ENCODE measurements at regions not wholly inside any gene's neighbourhood (a gene's known extent, or its start where the extent isn't known, plus 50 kb on each side); places are given as distances from the start of the nearest gene placed in this dataset.

GRCh38 chr10:117884592-117884991, 162.1 kb downstream of the RAB11FIP2 start:
- no peak for DNase-seq

- DNase-seq, result no peak
Observed at GRCh38 chr10:117885206-117885829, 161.4 kb downstream of the RAB11FIP2 start.

- no peak for DNase-seq
Observed at GRCh38 chr10:117886766-117887165, 160.0 kb downstream of the RAB11FIP2 start.

DNA sequence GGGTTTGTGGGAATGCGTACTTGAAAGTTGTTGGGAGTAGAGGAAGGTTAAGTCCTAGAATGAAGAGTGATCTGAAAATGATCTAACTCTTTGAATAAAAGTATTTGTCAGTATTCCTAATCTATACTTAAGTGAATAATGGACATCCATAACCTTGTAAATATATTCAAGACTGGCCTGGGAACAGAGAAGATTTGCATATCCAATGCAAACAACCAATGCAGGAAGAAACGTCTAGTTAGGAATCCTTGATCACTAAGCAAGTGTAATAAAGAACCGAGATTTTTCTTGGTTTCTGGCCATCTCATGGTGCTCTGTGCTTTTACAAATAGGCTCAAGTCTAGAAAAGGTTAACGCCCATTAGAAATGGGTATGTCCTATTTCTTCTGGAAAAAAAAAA, 157.1 kb downstream of the RAB11FIP2 start:
- DNase-seq, result no peak

DNA sequence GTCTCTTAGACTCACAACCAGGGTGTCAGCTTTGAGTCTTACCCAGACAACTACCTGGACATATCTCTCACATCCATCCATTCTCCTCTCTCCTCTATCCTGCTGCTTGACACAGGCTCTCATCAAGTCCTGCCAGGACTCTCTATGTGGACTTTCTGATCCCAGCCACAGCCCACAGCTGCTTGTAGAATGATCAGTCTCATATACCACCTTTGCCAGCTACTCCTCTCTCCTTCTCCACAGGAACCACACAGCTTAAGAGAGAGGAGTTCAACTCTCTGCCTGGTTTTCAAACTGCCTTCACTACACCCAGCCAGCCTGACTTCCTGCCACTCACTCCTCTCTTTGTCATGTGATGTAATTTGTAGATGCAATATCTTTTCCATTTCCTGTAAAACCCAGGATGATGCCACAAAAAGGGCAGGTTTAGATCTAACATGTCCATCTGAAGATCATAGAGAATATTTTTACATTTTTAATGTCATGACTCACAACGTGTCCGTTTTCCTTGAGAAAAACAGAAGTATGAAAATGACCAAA, 154.0 kb downstream of the RAB11FIP2 start:
- no peak for DNase-seq

DNA sequence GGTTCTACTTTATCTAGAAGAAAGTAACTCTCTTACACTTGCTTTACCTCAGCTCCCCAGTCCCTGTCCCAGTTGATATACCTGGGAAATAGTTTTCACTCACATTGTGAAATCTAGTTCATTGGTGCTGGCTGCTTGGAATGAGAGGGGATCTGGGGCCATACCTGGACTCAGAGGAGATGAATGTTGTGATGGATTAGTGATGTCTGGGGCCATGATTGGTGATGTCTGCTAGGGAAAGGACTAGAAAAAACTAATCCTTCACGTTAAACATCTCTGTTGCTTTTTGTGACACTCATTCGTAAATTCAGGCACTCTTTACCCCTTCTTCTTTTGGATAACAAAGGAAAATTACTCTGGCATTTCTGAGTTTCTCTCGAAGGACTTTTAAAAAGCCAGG, 152.4 kb downstream of the RAB11FIP2 start:
- DNase-seq, result no peak

GRCh38 chr10:117896517-117896916, 150.2 kb downstream of the RAB11FIP2 start:
- no peak for DNase-seq

- no peak for DNase-seq
Observed at GRCh38 chr10:117899181-117899683, 147.5 kb downstream of the RAB11FIP2 start.

DNA sequence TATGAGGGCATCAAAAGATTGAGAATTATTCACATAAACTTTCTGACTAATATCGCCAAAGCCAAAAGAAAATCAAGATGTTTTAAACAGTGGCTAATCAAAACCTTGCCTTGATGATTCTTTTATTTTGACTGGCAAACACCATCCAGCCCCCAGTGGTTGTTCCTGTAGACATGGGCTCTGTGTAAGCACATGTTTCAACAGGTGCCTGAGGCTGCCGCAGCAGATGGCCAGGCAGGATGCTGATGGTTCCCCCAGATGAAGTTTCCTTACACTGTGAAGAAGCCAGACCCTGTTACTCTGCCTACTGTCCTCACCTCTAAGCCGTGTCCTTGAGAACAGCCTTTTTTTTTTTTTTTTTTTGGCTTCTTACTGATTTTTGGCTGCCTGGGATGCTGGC, 146.5 kb downstream of the RAB11FIP2 start:
- no peak for DNase-seq

DNA sequence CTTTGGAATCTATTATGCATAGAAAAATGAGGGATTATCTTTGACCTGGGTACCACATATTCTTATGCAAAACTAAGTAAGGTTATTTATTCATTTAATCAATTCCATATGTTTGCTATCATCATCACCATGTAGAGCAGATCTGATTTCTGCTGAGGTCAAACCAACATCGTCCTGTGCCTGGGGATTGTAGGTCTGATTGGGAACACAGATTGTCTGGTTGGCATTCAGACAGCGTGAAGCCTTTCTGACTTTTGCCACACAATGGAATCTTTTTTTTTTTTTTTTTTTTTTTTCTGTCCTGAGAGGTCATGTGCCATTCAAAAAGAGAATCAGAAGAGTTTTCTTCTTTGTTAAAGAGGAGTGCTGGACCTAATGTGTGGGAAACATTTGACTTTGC, 142.9 kb downstream of the RAB11FIP2 start:
- no peak for DNase-seq

DNA sequence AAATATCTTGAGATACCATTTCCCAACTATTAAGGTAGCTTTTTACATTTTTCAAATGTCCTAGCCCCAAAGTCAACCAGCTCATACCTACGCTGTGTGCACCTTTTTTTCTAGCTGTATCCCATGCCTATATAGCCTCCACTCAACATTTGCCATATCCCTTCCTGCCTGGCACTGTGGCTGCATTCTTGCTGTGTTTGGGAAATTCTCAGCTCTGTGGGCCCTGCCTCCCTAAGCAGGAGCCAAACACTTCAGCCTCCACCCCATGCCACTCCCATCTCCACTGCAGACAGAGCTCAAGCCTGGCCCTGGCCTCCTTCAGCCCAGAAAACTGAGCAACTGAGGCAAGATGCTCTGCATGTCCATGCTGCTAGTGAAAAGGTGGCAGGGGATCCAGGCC, 141.3 kb downstream of the RAB11FIP2 start:
- DNase-seq, result no peak

DNA sequence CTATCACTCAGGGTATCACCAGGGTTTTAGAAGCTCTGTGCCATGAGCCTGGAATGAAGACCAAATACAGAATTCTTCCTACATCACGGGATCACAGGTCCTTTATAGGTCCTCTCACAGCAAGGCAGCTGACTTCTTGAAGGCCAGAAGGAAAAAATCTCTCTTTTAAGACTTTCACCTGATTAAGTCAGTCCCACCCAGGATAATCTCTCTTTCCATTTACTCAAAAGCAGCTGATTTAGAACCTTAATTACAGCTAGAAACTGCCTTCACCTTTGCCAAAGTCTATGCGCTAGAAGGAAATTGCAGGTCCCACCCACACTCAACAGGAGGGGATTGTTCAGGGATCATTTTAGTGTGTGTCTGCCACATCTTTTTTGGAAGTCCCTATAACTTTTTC, 135.1 kb downstream of the RAB11FIP2 start:
- no peak for DNase-seq

DNA sequence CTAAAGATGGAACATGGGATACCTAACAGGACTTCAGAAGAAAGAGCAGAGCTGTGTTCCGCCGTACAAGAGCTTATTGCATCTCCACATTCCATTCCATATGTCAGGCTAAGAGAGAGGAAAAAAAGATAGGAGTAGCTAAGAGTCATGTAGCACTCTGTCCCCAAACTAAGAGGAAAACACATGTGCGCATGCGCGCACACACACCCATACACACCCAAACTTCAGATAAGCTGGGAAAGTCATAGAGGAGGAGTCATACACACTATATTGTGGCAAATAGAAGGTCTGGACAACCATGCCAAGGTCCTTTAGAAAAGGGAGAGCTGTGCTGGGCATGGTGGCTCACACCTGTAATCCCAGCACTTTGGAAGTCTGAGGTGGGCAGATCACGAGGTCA, 132.4 kb downstream of the RAB11FIP2 start:
- DNase-seq, result no peak

DNA sequence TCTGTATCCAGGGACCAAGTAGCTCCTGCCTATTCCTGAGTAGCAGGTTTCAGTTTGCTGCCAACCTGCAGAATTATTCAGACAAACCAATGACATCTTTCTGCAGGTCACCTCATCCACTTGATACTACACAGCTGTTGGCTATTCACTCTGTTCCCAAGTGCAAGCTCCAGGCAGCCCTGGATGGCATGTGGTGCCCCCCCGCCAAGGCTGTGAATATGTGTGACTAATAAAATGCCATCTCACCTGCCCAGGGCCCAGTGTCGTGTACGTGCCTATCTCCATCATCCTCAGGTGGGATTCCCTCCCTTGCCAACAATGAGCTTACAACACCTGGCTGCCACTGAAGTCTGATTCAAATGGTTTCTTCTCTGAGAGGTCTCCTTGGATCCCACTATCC, 125.8 kb downstream of the RAB11FIP2 start:
- no peak for DNase-seq

DNA sequence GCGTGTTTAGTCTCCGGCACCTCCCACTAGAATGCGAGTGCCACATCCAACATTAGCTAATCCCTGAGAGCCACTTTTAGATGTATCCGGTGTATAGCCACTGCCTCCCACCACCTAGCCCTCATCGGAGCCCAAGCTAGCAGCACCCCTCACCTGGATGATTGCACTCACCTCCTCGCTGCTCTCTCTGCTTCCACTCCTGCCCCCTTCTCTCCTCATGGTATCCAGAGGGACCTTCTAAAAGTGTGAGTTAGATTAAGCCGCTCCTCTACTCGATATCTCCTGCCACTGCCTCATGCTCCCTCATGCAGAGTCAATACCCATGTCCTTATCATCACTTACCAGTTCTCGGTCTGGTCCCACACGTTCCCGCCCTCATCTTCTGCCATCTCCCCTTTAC, 125.3 kb downstream of the RAB11FIP2 start:
- DNase-seq, result no peak

- DNase-seq, result no peak
Observed at GRCh38 chr10:117924820-117925219, 121.9 kb downstream of the RAB11FIP2 start.

DNA sequence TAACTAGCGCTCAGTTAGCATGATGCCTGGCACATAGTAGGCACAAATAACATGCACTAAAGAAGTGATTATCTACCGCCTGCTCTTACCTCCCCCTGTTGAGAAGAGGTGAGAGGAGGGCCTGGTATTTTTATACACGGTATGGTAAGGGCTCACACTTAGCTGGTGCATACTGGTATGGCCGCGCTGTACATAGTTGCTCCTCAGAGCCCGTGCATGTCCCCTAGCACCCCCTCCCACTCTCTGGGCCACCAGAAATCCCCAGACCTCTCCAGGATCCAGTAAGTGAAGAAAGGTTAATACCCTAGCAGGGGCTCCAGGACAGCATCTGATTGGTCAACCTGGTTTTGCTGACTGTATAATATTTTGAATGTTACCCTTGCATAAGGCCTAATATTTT, 121.4 kb downstream of the RAB11FIP2 start:
- no peak for DNase-seq

- no peak for DNase-seq
Observed at GRCh38 chr10:117926491-117926890, 120.2 kb downstream of the RAB11FIP2 start.

DNA sequence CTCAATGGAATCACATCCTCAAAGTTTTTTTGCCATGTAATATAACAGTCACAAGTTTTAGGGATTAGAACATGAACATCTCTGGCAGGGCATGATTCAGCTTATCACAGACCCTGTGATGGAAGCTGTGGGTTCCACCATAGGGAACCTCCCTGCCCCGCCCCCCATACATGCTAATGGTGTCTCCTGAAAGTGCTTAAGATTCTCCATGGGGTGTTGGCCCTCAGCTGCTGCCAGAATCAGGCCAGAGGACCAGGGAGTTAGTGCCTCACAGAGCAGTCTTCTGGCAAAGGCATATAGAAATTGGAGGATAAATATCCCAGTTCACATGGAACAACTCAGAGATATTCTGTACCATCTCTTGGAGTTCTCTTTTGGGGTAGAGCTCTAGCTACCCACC, 119.4 kb downstream of the RAB11FIP2 start:
- no peak for DNase-seq

DNA sequence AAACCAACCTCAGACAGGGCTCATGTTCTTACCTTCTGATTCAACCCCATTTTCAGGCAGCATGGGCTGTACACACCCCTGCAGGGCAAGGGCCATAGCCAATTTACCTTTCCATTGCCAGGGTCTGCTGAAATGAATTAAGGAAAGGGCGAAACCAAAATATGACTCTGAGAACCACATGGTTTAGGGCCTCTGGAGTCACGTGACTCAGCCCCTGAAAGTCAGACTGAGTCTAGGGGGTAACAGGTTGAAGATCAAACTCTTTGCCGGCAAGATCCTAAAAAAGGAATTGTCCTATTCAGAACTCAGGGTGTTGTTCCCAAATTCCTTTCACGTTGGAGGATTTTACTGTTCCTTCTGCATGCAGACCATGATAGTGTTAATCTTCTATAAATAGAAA, 118.9 kb downstream of the RAB11FIP2 start:
- DNase-seq, result no peak

GRCh38 chr10:117928281-117928680, 118.5 kb downstream of the RAB11FIP2 start:
- DNase-seq, result no peak

DNA sequence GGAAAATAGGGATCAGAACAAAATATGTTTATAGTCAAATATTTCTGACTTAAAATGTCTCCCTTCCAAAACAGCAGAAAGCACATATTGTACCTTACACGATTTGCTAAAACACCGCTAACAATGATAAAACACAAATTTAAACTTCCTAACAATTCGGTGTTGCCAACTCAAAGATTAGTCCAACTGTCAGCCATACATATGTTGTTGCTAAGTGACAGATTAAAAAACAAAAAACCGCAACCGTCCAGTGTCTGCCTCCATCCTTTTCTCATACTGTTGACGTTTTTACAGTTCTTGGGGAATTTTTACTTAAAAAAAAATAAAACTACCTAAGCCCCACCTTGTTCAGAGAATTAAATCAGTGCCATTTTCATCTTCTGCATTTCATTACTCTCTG, 118.0 kb downstream of the RAB11FIP2 start:
- DNase-seq, result no peak

GRCh38 chr10:117929327-117930067, 117.2 kb downstream of the RAB11FIP2 start:
- DNase-seq, result no peak

GRCh38 chr10:117931078-117931477, 115.7 kb downstream of the RAB11FIP2 start:
- DNase-seq, result no peak
